SK-N-MC (cell line): ENCODE measurements at regions not wholly inside any gene's neighbourhood (a gene's known extent, or its start where the extent isn't known, plus 50 kb on each side); places are given as distances from the start of the nearest gene placed in this dataset.

Experiments used
- EZH2 ChIP-seq: fragments of 200-600 bp; sonication (generic); IDR thresholded peaks from one replicate; pipeline ENCODE4 v1.6.1; 2017; ENCODE audit warnings: antibody characterized with exemption
- POLR2AphosphoS5 ChIP-seq: IDR thresholded peaks from 2 replicates; pipeline ENCODE4 v1.6.1; 2012; ENCODE audit warnings: mild to moderate bottlenecking, low read depth, low read length, borderline replicate concordance

- TF ChIP-seq EZH2 = no peak
- no peak for TF ChIP-seq POLR2AphosphoS5
Measured at GRCh38 chr4:153963216-153963615, 174.3 kb upstream of the SFRP2 start.
